ENCODE measurements at regions not wholly inside any gene's neighbourhood (a gene's known extent, or its start where the extent isn't known, plus 50 kb on each side); places are given as distances from the start of the nearest gene placed in this dataset.
A peak's percentile ranks its signal among the peaks of the same experiment; 100 is the strongest.

- Histone ChIP-seq H3K9me2 (replicated peaks; ENCODE audit: insufficient read depth) (no peaks in the 10 kb centered on the region), H3K4me1 (ENCODE audit: insufficient read depth) (peaks cover 24% of the 10 kb centered on the region), H3K27me3 (no peaks in the 10 kb centered on the region), H3K27ac (no peak overlapping the region), H3K36me3 (replicated peaks; ENCODE audit: insufficient read depth, low read depth) (no peaks in the 10 kb centered on the region), H3K9me3 (ENCODE audit: low read depth) (no peaks in the 10 kb centered on the region), H4K20me1 (ENCODE audit: insufficient read depth, poor library complexity, severe bottlenecking) (no peaks in the 10 kb centered on the region), H3K79me2 (no peaks in the 10 kb centered on the region), H3K4me3 (no peak overlapping the region), H3K4me2 (no peak overlapping the region), H2AFZ (no peak overlapping the region)
- TF ChIP-seq EZH2phosphoT487 (IDR thresholded peaks at IDR 0.05; ENCODE audit: low read depth, severe bottlenecking, unreplicated experiment), result no peak
- TF ChIP-seq CTCF (IDR thresholded peaks at IDR 0.05; ENCODE audit: poor library complexity), result no peak
- no peak for TF ChIP-seq EZH2 (IDR thresholded peaks at IDR 0.05; ENCODE audit: borderline replicate concordance)
- WGBS (ENCODE audit: low lambda C conversion rate, missing lambda C conversion rate), result 89% methylated on average over 1 of the region's 1 CpG
- DNase-seq (ENCODE audit: low spot score), result no peak
Observed at GRCh38 chr2:200752835-200753234, 58.9 kb upstream of the BZW1 start.

GRCh38 chr2:200756618-200757321, 54.9 kb upstream of the BZW1 start:
- H3K27me3 ChIP-seq, result no peaks in the 10 kb centered on the region
- no peaks in the 10 kb centered on the region for H3K9me3 ChIP-seq (ENCODE audit: low read depth)
- 25% methylated on average over 4 of the region's 4 CpGs for WGBS (ENCODE audit: low lambda C conversion rate, missing lambda C conversion rate)
- no peak for TF ChIP-seq EZH2 (IDR thresholded peaks at IDR 0.05; ENCODE audit: borderline replicate concordance)
- TF ChIP-seq CTCF (IDR thresholded peaks at IDR 0.05; ENCODE audit: poor library complexity), result no peak
- TF ChIP-seq EZH2phosphoT487 (IDR thresholded peaks at IDR 0.05; ENCODE audit: low read depth, severe bottlenecking, unreplicated experiment), result no peak
- no peak overlapping the region for H3K4me3 ChIP-seq
- H2AFZ ChIP-seq, result no peak overlapping the region
- H3K4me2 ChIP-seq, result peak overlapping the region; percentile 14
- no peaks in the 10 kb centered on the region for H3K79me2 ChIP-seq
- peak overlapping the region; percentile 61 for H3K27ac ChIP-seq
- H3K4me1 ChIP-seq (ENCODE audit: insufficient read depth), result peaks cover 25% of the 10 kb centered on the region
- H3K36me3 ChIP-seq (replicated peaks; ENCODE audit: insufficient read depth, low read depth), result no peaks in the 10 kb centered on the region
- no peaks in the 10 kb centered on the region for H3K9me2 ChIP-seq (replicated peaks; ENCODE audit: insufficient read depth)
- DNase-seq (ENCODE audit: low spot score), result peak; percentile 73
- no peaks in the 10 kb centered on the region for H4K20me1 ChIP-seq (ENCODE audit: insufficient read depth, poor library complexity, severe bottlenecking)

GRCh38 chr2:200757399-200757798, 54.3 kb upstream of the BZW1 start:
- Histone ChIP-seq H3K27ac (peak overlapping the region; percentile 55), H3K4me2 (peak overlapping the region; percentile 14), H3K27me3 (no peaks in the 10 kb centered on the region), H3K36me3 (replicated peaks; ENCODE audit: insufficient read depth, low read depth) (no peaks in the 10 kb centered on the region), H4K20me1 (ENCODE audit: insufficient read depth, poor library complexity, severe bottlenecking) (no peaks in the 10 kb centered on the region), H3K79me2 (no peaks in the 10 kb centered on the region), H3K4me1 (ENCODE audit: insufficient read depth) (peaks cover 25% of the 10 kb centered on the region), H3K9me3 (ENCODE audit: low read depth) (no peaks in the 10 kb centered on the region), H3K4me3 (no peak overlapping the region), H2AFZ (no peak overlapping the region), H3K9me2 (replicated peaks; ENCODE audit: insufficient read depth) (no peaks in the 10 kb centered on the region)
- WGBS (ENCODE audit: low lambda C conversion rate, missing lambda C conversion rate), result 46% methylated on average over 4 of the region's 4 CpGs
- TF ChIP-seq EZH2phosphoT487 (IDR thresholded peaks at IDR 0.05; ENCODE audit: low read depth, severe bottlenecking, unreplicated experiment) (no peak), CTCF (IDR thresholded peaks at IDR 0.05; ENCODE audit: poor library complexity) (no peak), EZH2 (IDR thresholded peaks at IDR 0.05; ENCODE audit: borderline replicate concordance) (no peak)
- no peak for DNase-seq (ENCODE audit: low spot score)

All from hepatocyte (in vitro differentiated cells).